Natural killer cell treated with Interleukin-12 subunit alpha and Interleukin-12 subunit beta and Interleukin-15 and Interleukin-18, amount 100 ng/mL, for 72 hours (primary cell): ENCODE measurements at regions not wholly inside any gene's neighbourhood (a gene's known extent, or its start where the extent isn't known, plus 50 kb on each side); places are given as distances from the start of the nearest gene placed in this dataset.

ENCODE experiments used
- ATAC-seq, 2 donors: fragments of 150-1000 bp; cut with Tn5 transposase in 1 of 2; sonication (Bioruptor Pico), chemical (Tn5 transposase) in 1 of 2; 2 replicates each; pipeline ENCODE4 v1.10.0; 2021
- DNase-seq: peaks from one replicate; pipeline ENCODE4 v3.0.0; 2022; ENCODE audit warnings: low spot score
- H3K27ac Mint-ChIP-seq, 2 donors: 1 replicate in 1 of 2; 2 replicates in 1 of 2; pipeline ENCODE4 v1.8.0; 2022; ENCODE audit warnings: mixed read lengths in 2 of 2, mild to moderate bottlenecking in 1 of 2, moderate library complexity in 1 of 2
- H3K27me3 Mint-ChIP-seq, 2 donors: 1 replicate in 1 of 2; 2 replicates in 1 of 2; pipeline ENCODE4 v1.8.0; 2022; ENCODE audit warnings: mixed read lengths in 2 of 2
- H3K36me3 Mint-ChIP-seq: one replicate; pipeline ENCODE4 v1.8.0; 2022; ENCODE audit warnings: mixed read lengths
- H3K4me1 Mint-ChIP-seq, 2 donors: 1 replicate in 1 of 2; 2 replicates in 1 of 2; pipeline ENCODE4 v1.8.0; 2022; ENCODE audit warnings: low read depth in 2 of 2, mixed read lengths in 2 of 2, mild to moderate bottlenecking in 1 of 2
- H3K4me3 Mint-ChIP-seq: one replicate; pipeline ENCODE4 v1.8.0; 2022; ENCODE audit warnings: mixed read lengths
- H3K9me3 Mint-ChIP-seq: 2 replicates; pipeline ENCODE4 v1.8.0; 2022; ENCODE audit warnings: mixed read lengths

DNA sequence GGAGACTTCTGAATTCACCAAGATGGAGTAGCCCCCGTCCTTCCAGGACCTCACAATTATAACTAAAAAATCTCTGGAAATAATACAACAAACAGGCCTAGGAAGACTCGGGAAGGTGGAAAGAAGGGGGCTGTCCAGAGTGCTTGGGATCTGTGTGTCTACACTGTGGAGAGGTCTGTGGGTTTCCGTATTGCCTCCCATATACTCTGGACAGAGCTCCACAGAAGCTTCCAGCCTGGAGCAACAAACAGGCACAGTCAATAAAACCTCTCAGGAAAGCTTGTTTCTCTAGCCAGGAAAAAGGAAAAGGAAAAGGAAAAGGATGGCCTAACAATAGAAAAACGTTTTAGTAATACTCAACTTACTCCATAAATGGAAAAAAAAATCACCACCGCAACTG, 655.9 kb downstream of the DSC3 start:
- Mint-ChIP-seq H3K4me1 (no peaks in the 10 kb centered on the region), H3K9me3 (peaks cover 7% of the 10 kb centered on the region), H3K4me3 (no peak overlapping the region), H3K27me3 (no peaks in the 10 kb centered on the region), H3K27ac (no peak overlapping the region), H3K36me3 (peaks cover 6% of the 10 kb centered on the region)
- no peak for DNase-seq
- no peak for ATAC-seq

DNA sequence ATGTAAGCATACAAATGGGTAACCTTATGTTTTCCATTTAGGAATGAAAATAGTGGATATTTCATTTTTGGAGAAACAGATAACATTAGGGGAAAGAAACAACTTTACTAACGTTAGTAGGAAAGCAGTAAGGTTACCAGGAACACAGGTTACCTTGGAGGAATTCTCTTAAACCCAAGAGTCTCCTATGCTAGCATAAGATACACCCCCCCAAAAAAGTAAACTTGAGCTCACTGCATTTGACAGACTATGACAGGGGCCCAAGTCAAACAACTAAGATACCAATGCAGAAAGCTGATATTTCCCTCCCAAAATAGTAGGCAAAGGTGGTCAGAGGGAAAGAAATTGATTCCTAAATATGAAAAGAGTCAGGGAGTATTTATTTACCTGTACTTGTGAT, 656.9 kb downstream of the DSC3 start:
- no peaks in the 10 kb centered on the region for H3K4me1 Mint-ChIP-seq
- no peak overlapping the region for H3K4me3 Mint-ChIP-seq
- H3K27ac Mint-ChIP-seq: no peak overlapping the region
- peaks cover 10% of the 10 kb centered on the region for H3K9me3 Mint-ChIP-seq
- ATAC-seq (no peak), DNase-seq (no peak)
- H3K36me3 Mint-ChIP-seq: peaks cover 6% of the 10 kb centered on the region
- H3K27me3 Mint-ChIP-seq: no peaks in the 10 kb centered on the region

DNA sequence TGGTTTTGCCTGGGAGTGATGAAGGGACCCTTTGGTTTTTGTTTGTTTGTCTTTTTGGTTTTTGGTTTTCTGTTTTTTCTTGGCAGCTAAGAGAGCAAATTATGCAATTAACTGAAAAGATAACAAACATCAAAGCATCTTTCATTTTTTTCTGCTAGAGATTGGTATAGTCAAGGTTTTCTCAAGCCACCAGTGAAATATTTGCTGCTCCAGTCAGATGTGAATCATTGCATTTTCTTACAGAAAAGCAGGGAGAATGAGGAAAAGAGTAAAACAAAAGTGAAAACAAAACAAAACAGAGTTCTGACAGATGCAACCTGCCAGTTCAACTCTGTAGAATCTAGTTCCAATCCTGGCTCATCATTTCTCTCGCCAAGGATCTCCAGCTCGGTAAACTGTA, 660.7 kb downstream of the DSC3 start:
- Mint-ChIP-seq H3K4me3 (no peak overlapping the region), H3K36me3 (peaks cover 11% of the 10 kb centered on the region), H3K27ac (no peak overlapping the region), H3K9me3 (peaks cover 16% of the 10 kb centered on the region), H3K4me1 (no peaks in the 10 kb centered on the region), H3K27me3 (no peaks in the 10 kb centered on the region)
- DNase-seq (no peak), ATAC-seq (no peak)

DNA sequence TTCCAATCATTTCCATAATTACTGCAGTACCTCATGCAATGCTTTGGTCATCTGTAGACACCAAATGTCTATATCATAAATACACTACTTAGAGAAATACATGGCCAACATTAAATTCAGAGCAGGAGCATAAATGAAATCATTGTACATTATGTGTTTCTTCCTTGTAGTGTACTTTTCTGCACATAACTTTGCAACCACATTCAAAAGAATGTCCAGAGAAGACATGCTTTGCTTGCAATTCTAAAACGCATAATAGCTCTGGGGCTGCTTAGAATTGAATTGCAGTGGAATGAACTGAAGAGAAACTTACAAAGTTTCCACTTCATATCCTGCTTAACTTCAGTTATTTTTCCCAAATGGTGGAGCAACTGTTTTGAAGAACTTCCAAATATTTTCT, 664.4 kb downstream of the DSC3 start:
- H3K9me3 Mint-ChIP-seq: peaks cover 17% of the 10 kb centered on the region
- ATAC-seq (no peak), DNase-seq (no peak)
- H3K36me3 Mint-ChIP-seq: peaks cover 5% of the 10 kb centered on the region
- no peaks in the 10 kb centered on the region for H3K27me3 Mint-ChIP-seq
- H3K4me1 Mint-ChIP-seq: no peaks in the 10 kb centered on the region
- no peak overlapping the region for H3K4me3 Mint-ChIP-seq
- H3K27ac Mint-ChIP-seq: no peak overlapping the region

DNA sequence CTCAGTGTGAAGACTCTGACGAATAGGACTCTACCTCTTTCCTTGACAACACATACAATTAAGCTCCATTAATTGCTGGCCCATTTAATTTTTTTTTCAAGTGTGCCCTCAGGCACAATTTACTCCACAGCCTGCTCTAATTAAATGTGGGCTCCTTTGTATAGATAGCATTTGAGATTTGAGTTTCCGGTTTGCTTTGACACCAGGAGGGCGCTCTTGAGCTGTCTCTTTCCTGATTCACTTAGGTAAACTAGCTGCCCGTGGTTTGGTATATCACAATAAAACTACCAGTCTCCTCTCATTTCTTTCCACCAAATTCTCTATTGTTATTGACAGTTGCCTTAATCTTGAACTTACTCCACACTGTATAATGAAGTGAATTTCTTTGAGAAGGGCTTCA, 666.0 kb downstream of the DSC3 start:
- no peak for DNase-seq
- H3K4me1 Mint-ChIP-seq: no peaks in the 10 kb centered on the region

DNA sequence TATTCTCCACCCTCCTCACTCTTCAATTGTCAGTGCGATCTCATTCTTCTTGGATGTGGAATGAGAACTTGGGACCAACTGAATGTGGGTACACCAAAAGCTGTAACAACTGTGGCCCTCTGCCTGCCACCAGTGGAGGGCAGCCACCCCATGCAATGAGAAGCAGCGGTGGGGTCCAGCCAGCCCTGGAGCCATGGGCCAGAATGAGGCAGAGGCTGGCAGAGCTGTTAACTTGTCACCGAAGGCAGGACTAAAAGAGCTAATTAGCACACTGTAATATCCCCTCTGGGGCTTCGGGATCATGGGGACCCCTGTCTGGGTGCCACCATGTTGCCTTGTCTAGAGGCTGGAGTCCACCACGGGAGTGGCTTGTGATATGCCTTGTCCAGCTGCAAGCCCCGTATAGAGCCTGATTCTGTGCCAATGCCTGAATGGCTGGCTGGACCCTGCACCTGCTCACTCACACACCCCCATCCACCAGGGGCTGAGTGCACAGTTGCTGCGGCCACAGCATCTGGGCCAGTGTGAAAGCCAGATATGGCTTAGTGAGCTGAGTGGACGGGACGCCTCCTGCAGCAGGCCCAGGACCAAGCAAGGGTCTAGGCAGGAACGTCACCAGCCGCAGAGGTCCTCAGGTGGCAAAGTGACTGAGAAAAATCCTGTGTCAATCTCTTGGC, 680.5 kb downstream of the DSC3 start:
- H3K36me3 Mint-ChIP-seq: peaks cover 5% of the 10 kb centered on the region
- H3K9me3 Mint-ChIP-seq: peaks cover 11% of the 10 kb centered on the region
- no peak overlapping the region for H3K4me3 Mint-ChIP-seq

More for the DNA sequence above, 666.0 kb downstream of the DSC3 start:
- ATAC-seq: no peak
- Mint-ChIP-seq H3K9me3 (peaks cover 20% of the 10 kb centered on the region), H3K27me3 (no peaks in the 10 kb centered on the region), H3K4me3 (no peak overlapping the region), H3K36me3 (peaks cover 5% of the 10 kb centered on the region), H3K27ac (no peak overlapping the region)

DNA sequence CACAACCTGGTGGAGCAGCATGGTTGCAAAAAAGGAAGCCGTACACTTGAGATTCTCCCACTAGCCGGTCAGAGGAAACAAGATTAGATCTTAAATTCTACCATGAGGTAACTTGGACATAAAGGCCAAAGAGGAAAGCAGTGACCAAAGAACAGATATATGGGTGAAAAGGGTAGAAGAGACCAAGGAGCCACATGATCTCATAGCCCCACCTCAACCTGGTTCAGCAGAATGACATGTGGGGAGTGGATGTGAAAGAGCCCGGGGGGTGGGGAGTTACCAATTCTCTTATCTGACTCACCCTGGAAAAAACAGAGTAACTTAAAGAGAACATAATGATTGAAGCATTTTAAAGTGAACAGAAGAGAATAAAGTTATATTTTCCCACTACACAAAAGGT, 683.0 kb downstream of the DSC3 start:
- no peak overlapping the region for H3K27ac Mint-ChIP-seq
- peaks cover 5% of the 10 kb centered on the region for H3K36me3 Mint-ChIP-seq
- ATAC-seq (no peak), DNase-seq (no peak)
- no peaks in the 10 kb centered on the region for H3K4me1 Mint-ChIP-seq
- no peaks in the 10 kb centered on the region for H3K27me3 Mint-ChIP-seq
- H3K9me3 Mint-ChIP-seq: peaks cover 11% of the 10 kb centered on the region
- H3K4me3 Mint-ChIP-seq: no peak overlapping the region

More for the DNA sequence above, 680.5 kb downstream of the DSC3 start:
- no peak for ATAC-seq
- no peaks in the 10 kb centered on the region for H3K4me1 Mint-ChIP-seq
- H3K27ac Mint-ChIP-seq: no peak overlapping the region
- H3K27me3 Mint-ChIP-seq: no peaks in the 10 kb centered on the region
- DNase-seq: no peak

DNA sequence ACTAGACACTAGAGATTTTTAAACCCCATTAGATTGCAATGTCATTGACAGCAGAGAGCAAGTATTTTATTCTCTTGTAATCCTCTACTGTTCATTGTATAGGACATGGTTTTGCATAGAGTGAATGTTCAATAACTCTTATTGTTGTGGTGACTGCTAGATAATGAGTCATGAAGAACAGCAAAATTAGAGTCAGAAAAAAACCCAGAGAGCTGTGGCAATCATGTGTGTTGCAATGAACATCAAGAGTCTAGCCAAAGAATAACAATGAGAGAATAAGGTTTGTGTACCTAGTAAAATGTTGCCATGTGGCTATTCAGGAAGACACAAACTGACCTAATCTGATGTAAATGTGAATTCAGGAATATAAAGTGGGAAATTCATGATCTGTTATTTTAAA, 684.0 kb downstream of the DSC3 start:
- Mint-ChIP-seq H3K4me1 (no peaks in the 10 kb centered on the region), H3K4me3 (no peak overlapping the region), H3K27ac (no peak overlapping the region), H3K36me3 (peaks cover 5% of the 10 kb centered on the region), H3K9me3 (peaks cover 11% of the 10 kb centered on the region), H3K27me3 (no peaks in the 10 kb centered on the region)
- DNase-seq (no peak), ATAC-seq (no peak)

DNA sequence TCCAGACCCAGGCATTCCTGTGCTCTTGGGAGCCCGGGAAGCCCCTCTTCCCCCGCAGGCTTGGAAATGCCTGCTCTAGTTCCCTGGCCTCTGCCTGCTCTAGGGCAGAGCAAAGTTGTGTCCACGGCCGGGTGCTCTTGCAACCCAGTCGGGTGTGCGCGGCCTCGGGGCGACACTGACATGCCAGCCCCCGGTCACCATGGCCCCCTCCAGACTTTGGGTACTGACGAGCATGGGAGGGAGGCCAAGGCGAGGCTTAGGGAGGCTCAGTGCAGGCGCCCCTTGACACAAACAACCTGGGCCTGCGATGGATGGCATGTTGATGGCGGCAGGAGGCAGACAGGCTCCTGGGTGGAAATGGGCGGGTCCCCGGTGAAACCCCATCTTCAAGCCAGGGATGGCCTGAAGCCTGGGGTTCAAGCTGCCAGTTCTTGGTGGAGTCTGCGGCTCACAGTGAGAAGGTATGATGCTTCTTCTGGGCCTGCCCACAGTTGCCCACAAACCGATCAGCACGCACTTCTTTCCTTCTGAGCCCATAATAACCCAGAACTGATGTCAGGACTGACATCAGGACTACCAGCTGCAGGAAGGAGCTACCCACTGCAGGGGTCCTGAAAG, 689.9 kb downstream of the DSC3 start:
- Mint-ChIP-seq H3K4me1 (no peaks in the 10 kb centered on the region), H3K27me3 (no peaks in the 10 kb centered on the region), H3K9me3 (peaks cover 8% of the 10 kb centered on the region), H3K4me3 (no peak overlapping the region), H3K36me3 (no peaks in the 10 kb centered on the region), H3K27ac (no peak overlapping the region)
- no peak for DNase-seq
- no peak for ATAC-seq

DNA sequence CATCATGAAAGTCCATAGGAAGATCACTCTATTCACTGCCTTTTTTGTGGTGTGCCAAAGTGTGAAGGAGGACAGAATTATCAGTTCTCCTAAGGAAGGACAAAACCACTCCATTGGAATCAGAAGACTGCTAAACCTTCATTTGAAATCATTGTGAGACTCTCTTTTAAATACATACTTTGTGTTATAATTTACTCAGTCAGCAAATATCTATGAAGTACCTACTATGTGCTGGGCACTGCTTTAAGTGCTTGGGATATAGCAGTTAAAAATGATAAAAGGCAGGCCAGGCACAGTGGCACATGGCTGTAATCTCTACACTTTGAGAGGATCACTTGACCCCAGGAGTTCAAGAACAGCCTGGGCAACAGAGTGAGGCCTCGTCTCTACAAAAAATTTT, 692.3 kb downstream of the DSC3 start:
- no peak overlapping the region for H3K4me3 Mint-ChIP-seq
- no peaks in the 10 kb centered on the region for H3K4me1 Mint-ChIP-seq
- H3K27ac Mint-ChIP-seq: no peak overlapping the region
- H3K27me3 Mint-ChIP-seq: no peaks in the 10 kb centered on the region
- ATAC-seq: no peak
- H3K36me3 Mint-ChIP-seq: no peaks in the 10 kb centered on the region
- no peak for DNase-seq
- peaks cover 6% of the 10 kb centered on the region for H3K9me3 Mint-ChIP-seq

DNA sequence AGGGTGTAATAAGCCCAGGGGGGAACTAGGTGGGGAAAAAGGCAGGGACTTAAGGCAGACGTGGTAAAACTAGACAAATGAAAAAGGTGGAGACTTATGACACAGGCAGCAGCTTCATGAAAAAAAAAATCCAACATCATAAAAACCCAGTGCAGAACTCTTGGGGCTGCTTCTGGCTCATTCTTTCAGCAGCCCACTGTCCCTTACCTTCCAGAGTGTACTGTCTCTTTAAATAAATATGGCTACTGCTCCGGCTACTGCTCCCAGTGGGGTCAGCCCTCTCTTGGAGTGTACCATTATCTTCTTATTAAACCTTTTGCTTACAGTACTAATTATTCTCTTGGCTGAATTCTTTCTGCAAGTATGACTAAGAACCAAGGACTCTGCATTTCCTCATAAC, 699.5 kb downstream of the DSC3 start:
- Mint-ChIP-seq H3K9me3 (peaks cover 8% of the 10 kb centered on the region), H3K4me1 (no peaks in the 10 kb centered on the region), H3K4me3 (no peak overlapping the region), H3K27me3 (no peaks in the 10 kb centered on the region), H3K27ac (no peak overlapping the region), H3K36me3 (no peaks in the 10 kb centered on the region)
- DNase-seq: no peak
- ATAC-seq: no peak

DNA sequence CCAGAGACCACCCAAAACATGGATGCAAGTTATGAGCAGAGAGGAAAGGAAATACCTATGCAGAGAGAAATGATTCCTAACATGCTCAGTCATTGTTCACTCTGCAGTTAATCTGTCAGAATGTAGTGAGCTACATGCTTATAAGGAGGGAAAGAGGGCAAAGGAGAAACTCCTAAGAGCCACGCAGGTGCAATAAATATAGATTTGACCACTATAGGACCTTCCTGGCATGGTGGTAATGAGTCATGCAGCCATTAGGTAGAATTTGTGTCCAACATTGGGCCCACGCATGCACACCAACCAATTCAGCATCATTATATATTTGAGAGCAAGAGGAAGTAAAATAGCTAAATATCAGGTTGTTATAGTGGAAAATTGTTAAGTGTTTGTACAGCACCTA, 699.9 kb downstream of the DSC3 start:
- H3K36me3 Mint-ChIP-seq: no peaks in the 10 kb centered on the region
- H3K4me3 Mint-ChIP-seq: no peak overlapping the region
- DNase-seq (no peak), ATAC-seq (no peak)
- H3K4me1 Mint-ChIP-seq: no peaks in the 10 kb centered on the region
- H3K9me3 Mint-ChIP-seq: peaks cover 7% of the 10 kb centered on the region
- H3K27me3 Mint-ChIP-seq: no peaks in the 10 kb centered on the region
- no peak overlapping the region for H3K27ac Mint-ChIP-seq

DNA sequence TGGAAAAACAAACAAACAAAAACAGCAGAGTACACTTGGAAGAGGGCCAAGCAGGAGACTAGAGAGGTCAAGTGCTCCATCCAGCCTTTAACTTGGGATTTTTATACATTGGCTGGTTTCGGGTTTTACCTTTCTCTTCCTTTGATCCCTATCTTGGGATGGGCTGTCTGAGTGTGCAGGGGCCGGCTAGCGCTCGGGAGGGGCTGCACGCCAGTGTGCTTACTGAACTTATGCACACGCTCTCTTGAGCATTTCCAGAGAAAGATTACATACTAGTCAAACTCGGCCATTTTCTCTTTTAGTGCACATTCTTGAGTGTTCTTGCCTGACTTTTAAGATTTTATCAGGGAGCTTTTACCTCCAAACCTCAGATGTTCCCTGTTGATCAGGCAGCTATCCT, 707.8 kb downstream of the DSC3 start:
- H3K27me3 Mint-ChIP-seq: no peaks in the 10 kb centered on the region
- H3K36me3 Mint-ChIP-seq: peaks cover 9% of the 10 kb centered on the region
- peaks cover 7% of the 10 kb centered on the region for H3K9me3 Mint-ChIP-seq
- H3K27ac Mint-ChIP-seq: no peak overlapping the region
- H3K4me1 Mint-ChIP-seq: no peaks in the 10 kb centered on the region
- H3K4me3 Mint-ChIP-seq: no peak overlapping the region
- ATAC-seq (no peak), DNase-seq (no peak)

DNA sequence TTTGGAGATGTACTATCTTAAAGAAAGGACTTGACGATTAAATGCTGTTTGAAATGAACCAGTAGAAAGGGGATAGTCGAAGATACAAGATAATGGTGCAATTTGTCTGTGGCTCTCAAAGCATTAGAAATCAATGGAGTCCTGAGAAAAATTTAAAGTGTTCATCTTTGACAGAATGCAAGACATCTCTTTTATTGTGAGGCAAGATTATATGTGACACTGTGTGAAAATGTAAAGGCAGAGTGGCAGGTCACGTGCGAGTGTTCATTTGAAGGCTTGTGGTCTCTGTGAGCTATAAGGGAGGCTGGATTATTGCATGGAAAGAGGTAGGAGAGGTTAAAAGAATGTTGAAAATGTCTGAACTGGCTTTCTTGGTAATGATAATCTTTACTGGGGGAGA, 709.2 kb downstream of the DSC3 start:
- Mint-ChIP-seq H3K9me3 (peaks cover 11% of the 10 kb centered on the region), H3K27me3 (no peaks in the 10 kb centered on the region), H3K36me3 (peaks cover 9% of the 10 kb centered on the region), H3K4me3 (no peak overlapping the region), H3K27ac (no peak overlapping the region), H3K4me1 (no peaks in the 10 kb centered on the region)
- ATAC-seq (no peak), DNase-seq (no peak)

DNA sequence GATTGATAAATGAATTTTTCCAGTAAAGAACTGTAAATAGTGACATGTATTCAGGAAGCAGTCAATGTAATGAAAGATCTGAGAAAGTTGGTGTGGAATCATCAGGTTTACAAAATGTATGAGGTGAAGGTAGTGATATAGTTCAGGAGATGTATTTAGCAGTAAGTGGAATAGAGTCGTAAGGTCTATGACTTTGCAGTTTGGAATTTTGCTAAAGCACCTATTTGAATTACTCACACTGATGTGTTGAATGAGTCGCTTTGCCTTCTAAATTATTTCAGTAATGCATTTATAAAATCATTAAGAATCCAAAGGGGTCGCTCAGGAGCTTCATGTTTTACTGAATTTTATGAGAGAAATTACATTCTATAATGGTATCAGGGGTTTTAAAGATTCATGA, 713.7 kb downstream of the DSC3 start:
- DNase-seq: no peak
- Mint-ChIP-seq H3K27ac (no peak overlapping the region), H3K9me3 (peaks cover 11% of the 10 kb centered on the region)

More for the DNA sequence above, 713.7 kb downstream of the DSC3 start:
- no peaks in the 10 kb centered on the region for H3K27me3 Mint-ChIP-seq
- H3K4me3 Mint-ChIP-seq: no peak overlapping the region
- no peaks in the 10 kb centered on the region for H3K4me1 Mint-ChIP-seq
- no peak for ATAC-seq
- peaks cover 9% of the 10 kb centered on the region for H3K36me3 Mint-ChIP-seq
